Parathyroid adenoma (tissue), 2 donors: ENCODE measurements at regions not wholly inside any gene's neighbourhood (a gene's known extent, or its start where the extent isn't known, plus 50 kb on each side); places are given as distances from the start of the nearest gene placed in this dataset.

Experiments
- H2AFZ ChIP-seq: fragments of 300-600 bp; sonication (generic); one replicate; pipeline ENCODE4 v1.7.0; 2017; ENCODE audit warnings: antibody characterized with exemption, mild to moderate bottlenecking
- H3K27ac ChIP-seq: fragments of 300-600 bp; sonication (generic); one replicate; pipeline ENCODE4 v1.7.0; 2017
- H3K27me3 ChIP-seq: fragments of 300-600 bp; sonication (generic); one replicate; pipeline ENCODE4 v1.7.0; 2017; ENCODE audit warnings: low read length; ENCODE audit not compliant: control insufficient read depth, insufficient read depth
- H3K36me3 ChIP-seq: fragments of 300-600 bp; sonication (generic); one replicate; pipeline ENCODE4 v1.7.0; 2017; ENCODE audit warnings: low read length; ENCODE audit not compliant: control insufficient read depth, insufficient read depth
- H3K4me1 ChIP-seq: fragments of 300-600 bp; sonication (generic); one replicate; pipeline ENCODE4 v1.7.0; 2017; ENCODE audit warnings: control low read depth
- H3K4me2 ChIP-seq: fragments of 300-600 bp; sonication (generic); one replicate; pipeline ENCODE4 v1.7.0; 2017; ENCODE audit warnings: low read length
- H3K4me3 ChIP-seq: fragments of 300-600 bp; sonication (generic); one replicate; pipeline ENCODE4 v1.7.0; 2017; ENCODE audit warnings: low read depth, low read length
- H3K79me2 ChIP-seq: fragments of 300-600 bp; sonication (generic); one replicate; pipeline ENCODE4 v1.7.0; 2017; ENCODE audit warnings: control low read depth
- H3K9ac ChIP-seq: fragments of 300-600 bp; sonication (generic); one replicate; pipeline ENCODE4 v1.7.0; 2017; ENCODE audit warnings: mild to moderate bottlenecking
- H3K9me3 ChIP-seq: fragments of 300-600 bp; sonication (generic); one replicate; pipeline ENCODE4 v1.7.0; 2017; ENCODE audit warnings: low read length; ENCODE audit not compliant: control insufficient read depth
- TF ChIP-seq, protein P1 (sequence below): fragments of 300-600 bp; sonication (generic); IDR thresholded peaks from one replicate; pipeline ENCODE4 v1.7.0; 2017; ENCODE audit warnings: antibody characterized with exemption, mild to moderate bottlenecking
- donor health status: primary hyperparathyroidism.

DNA sequence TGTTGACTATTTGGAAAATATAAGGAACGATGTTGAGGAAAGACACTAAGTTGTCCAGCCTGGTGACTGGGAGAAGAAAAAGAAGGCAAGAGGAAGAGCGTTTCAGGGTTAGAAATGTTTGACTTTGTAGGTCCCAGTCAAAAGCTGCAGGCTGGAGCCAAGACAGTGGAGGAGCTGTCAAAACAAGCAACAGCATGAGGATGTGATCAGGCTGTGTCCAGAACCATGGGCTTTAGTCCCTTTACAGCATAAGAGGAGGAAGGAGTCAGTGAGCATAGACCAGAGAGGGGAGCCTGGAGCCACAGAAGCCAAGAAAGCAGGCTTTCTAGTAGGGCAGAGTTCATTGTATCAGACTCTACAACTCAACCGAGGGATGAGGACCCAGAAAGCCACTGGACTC lies 658.5 kb downstream of the BNC2 start:
- Histone ChIP-seq H3K4me3 (no peak overlapping the region), H3K4me1 (no peaks in the 10 kb centered on the region), H3K9ac (no peak overlapping the region), H3K36me3 (no peaks in the 10 kb centered on the region), H3K27ac (no peak overlapping the region), H3K4me2 (no peak overlapping the region), H3K27me3 (no peaks in the 10 kb centered on the region), H2AFZ (no peak overlapping the region), H3K79me2 (no peaks in the 10 kb centered on the region), H3K9me3 (no peaks in the 10 kb centered on the region)
- TF ChIP-seq, protein P1, sequence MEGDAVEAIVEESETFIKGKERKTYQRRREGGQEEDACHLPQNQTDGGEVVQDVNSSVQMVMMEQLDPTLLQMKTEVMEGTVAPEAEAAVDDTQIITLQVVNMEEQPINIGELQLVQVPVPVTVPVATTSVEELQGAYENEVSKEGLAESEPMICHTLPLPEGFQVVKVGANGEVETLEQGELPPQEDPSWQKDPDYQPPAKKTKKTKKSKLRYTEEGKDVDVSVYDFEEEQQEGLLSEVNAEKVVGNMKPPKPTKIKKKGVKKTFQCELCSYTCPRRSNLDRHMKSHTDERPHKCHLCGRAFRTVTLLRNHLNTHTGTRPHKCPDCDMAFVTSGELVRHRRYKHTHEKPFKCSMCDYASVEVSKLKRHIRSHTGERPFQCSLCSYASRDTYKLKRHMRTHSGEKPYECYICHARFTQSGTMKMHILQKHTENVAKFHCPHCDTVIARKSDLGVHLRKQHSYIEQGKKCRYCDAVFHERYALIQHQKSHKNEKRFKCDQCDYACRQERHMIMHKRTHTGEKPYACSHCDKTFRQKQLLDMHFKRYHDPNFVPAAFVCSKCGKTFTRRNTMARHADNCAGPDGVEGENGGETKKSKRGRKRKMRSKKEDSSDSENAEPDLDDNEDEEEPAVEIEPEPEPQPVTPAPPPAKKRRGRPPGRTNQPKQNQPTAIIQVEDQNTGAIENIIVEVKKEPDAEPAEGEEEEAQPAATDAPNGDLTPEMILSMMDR: no peak

DNA sequence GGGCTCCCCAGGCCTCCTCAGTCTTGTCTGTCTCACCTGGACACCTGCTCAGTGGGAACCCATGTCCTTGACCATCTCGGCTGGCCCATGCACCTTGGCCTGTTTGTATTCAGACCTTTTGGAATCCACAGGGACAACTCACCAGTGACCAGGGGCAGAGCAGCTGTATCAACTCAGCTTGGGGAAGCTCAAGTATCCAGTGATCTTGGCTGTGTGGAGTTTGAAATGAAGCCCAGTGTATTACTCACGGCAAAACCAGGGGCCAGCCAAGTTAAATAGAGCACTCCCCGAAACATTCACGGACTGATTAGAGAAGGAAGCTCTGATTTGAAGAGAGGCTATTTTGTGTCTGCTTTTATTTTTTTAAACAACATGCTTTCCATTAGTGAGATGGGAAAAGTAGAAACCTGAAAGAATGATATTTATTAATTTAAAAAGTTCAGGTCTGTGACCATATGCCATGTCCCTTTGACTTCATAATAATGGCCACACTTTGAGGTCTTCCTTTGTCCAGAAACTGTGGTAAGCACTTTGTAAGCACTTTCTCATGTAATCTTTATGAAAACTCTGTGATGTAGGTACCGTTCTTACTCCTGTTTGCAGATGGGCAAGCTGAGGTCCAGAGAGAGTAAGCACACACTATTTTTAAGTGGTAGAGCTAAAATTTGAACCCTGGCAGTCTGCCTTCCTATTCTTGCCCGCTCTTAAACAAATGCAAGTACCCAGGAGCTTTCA lies 656.5 kb downstream of the BNC2 start:
- no peaks in the 10 kb centered on the region for H3K4me1 ChIP-seq
- H3K9ac ChIP-seq: no peak overlapping the region
- TF ChIP-seq, protein P1: no peak
- no peak overlapping the region for H3K4me2 ChIP-seq
- no peak overlapping the region for H2AFZ ChIP-seq
- H3K79me2 ChIP-seq: no peaks in the 10 kb centered on the region
- H3K36me3 ChIP-seq: no peaks in the 10 kb centered on the region
- no peaks in the 10 kb centered on the region for H3K27me3 ChIP-seq
- H3K27ac ChIP-seq: no peak overlapping the region
- H3K9me3 ChIP-seq: no peaks in the 10 kb centered on the region
- no peak overlapping the region for H3K4me3 ChIP-seq

DNA sequence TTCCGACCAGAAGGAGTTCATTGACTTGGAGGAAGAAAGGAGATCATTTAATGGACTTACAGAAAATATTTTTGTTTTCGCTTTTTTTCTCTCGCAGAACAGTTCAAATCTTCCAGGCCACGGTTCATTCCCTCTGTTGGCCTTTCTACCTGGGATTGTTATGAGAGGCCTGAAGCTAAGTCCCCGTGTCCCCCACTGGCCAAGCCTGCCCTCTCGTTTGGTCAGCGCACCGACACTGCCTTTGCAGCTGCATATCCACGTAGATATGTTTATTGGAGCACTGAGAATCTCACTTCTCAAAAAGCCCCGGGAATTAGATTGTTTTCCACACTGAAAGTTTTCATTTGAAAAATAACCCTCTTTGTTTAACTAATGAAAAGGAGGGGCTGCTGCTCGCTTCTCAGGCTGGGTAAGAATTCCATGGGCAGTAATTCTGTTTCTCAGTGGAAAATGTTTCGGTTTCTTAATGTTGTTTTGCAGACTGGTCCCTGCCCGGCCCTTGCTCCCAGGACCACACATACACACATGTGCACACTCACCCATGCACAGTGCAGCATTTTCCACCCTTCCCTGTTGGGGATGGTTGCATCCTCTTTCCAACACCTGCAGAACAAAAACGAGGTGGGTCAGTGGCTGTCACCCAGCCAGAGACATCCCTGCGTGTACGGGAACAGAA lies 655.7 kb downstream of the BNC2 start:
- Histone ChIP-seq H3K4me1 (no peaks in the 10 kb centered on the region), H3K27ac (no peak overlapping the region), H3K79me2 (no peaks in the 10 kb centered on the region), H3K4me2 (no peak overlapping the region), H3K4me3 (no peak overlapping the region), H3K9ac (no peak overlapping the region), H2AFZ (no peak overlapping the region), H3K27me3 (no peaks in the 10 kb centered on the region), H3K36me3 (no peaks in the 10 kb centered on the region), H3K9me3 (no peaks in the 10 kb centered on the region)
- TF ChIP-seq, protein P1: no peak

DNA sequence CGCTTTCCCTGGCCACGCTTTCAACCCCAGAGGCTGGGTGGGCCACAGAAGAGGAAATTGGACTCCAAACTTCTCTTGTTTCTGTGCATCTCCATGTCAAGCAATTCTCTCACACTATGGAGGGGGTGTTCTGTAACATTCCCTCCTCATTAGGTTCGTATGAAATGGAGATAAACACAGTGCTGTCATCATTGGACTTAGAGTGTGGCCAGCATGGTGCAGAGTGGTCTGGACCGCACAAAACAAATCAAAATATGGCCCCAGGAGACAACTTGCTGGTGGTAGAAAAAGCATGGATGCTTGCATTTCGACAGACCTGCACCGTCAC lies 655.2 kb downstream of the BNC2 start:
- H3K27ac ChIP-seq: no peak overlapping the region
- H3K9ac ChIP-seq: no peak overlapping the region
- no peaks in the 10 kb centered on the region for H3K27me3 ChIP-seq
- H3K4me2 ChIP-seq: no peak overlapping the region
- H2AFZ ChIP-seq: no peak overlapping the region
- no peaks in the 10 kb centered on the region for H3K4me1 ChIP-seq
- TF ChIP-seq, protein P1: no peak
- no peak overlapping the region for H3K4me3 ChIP-seq
- no peaks in the 10 kb centered on the region for H3K36me3 ChIP-seq
- H3K9me3 ChIP-seq: no peaks in the 10 kb centered on the region
- no peaks in the 10 kb centered on the region for H3K79me2 ChIP-seq
